HG02678 (cell line): ENCODE measurements at regions not wholly inside any gene's neighbourhood (a gene's known extent, or its start where the extent isn't known, plus 50 kb on each side); places are given as distances from the start of the nearest gene placed in this dataset.
"Not testable (repeated sequence)": the region's sequence is repeated elsewhere in the genome, so short reads cannot be mapped to it uniquely, and the experiment has no call there.

ENCODE experiments used
- ATAC-seq: cut with Tn5 transposase; IDR thresholded peaks from one replicate; pipeline ENCODE4 v1.9.1; 2021; ENCODE audit warnings: mild to moderate bottlenecking, moderate library complexity; ENCODE audit not compliant: unreplicated experiment

GRCh38 chr1:214095896-214096295 is 108.1 kb downstream of the PROX1 start:
- ATAC-seq, result not testable (repeated sequence)

- ATAC-seq, result no peak
Observed at GRCh38 chr1:214101246-214101645, 113.5 kb downstream of the PROX1 start.

- no peak for ATAC-seq
Observed at GRCh38 chr1:214101828-214102227, 114.1 kb downstream of the PROX1 start.

GRCh38 chr1:214102907-214103306 is 115.1 kb downstream of the PROX1 start:
- no peak for ATAC-seq

- no peak for ATAC-seq
Observed at GRCh38 chr1:214103778-214104177, 116.0 kb downstream of the PROX1 start.

GRCh38 chr1:214106375-214106774 is 118.6 kb downstream of the PROX1 start:
- no peak for ATAC-seq

- no peak for ATAC-seq
Observed at GRCh38 chr1:214107322-214108096, 119.7 kb downstream of the PROX1 start.

- ATAC-seq, result no peak
Observed at GRCh38 chr1:214108097-214108446, 120.3 kb downstream of the PROX1 start.

- no peak for ATAC-seq
Observed at GRCh38 chr1:214111796-214112195, 124.0 kb downstream of the PROX1 start.

GRCh38 chr1:214116258-214116657 is 128.5 kb downstream of the PROX1 start:
- ATAC-seq, result no peak

- ATAC-seq, result no peak
Observed at GRCh38 chr1:214117780-214118179, 130.0 kb downstream of the PROX1 start.

- ATAC-seq, result no peak
Observed at GRCh38 chr1:214120191-214120590, 132.4 kb downstream of the PROX1 start.

- no peak for ATAC-seq
Observed at GRCh38 chr1:214120951-214121350, 133.2 kb downstream of the PROX1 start.

GRCh38 chr1:214122110-214122509 is 134.3 kb downstream of the PROX1 start:
- ATAC-seq, result no peak

- ATAC-seq, result peak; percentile 80
Observed at GRCh38 chr1:214123061-214123784, 135.4 kb downstream of the PROX1 start.

- ATAC-seq, result no peak
Observed at GRCh38 chr1:214124281-214124805, 136.6 kb downstream of the PROX1 start.

- ATAC-seq, result no peak
Observed at GRCh38 chr1:214124915-214125314, 137.1 kb downstream of the PROX1 start.

GRCh38 chr1:214125819-214126218 is 138.0 kb downstream of the PROX1 start:
- ATAC-seq, result no peak

GRCh38 chr1:214126697-214127146 is 138.9 kb downstream of the PROX1 start:
- ATAC-seq, result no peak

- no peak for ATAC-seq
Observed at GRCh38 chr1:214127705-214128104, 139.9 kb downstream of the PROX1 start.

- no peak for ATAC-seq
Observed at GRCh38 chr1:214135886-214136285, 145.1 kb upstream of the SMYD2 start.

- no peak for ATAC-seq
Observed at GRCh38 chr1:214136324-214136919, 144.5 kb upstream of the SMYD2 start.
